GM23338 (cell line): ENCODE measurements at regions not wholly inside any gene's neighbourhood (a gene's known extent, or its start where the extent isn't known, plus 50 kb on each side); places are given as distances from the start of the nearest gene placed in this dataset.

Experiments used
- ATAC-seq: fragments of 200-7000 bp; cut with Tn5 transposase; 3 replicates; pipeline ENCODE4 v1.9.1; 2020
- DNase-seq: peaks from one replicate; pipeline ENCODE4 v3.0.0-alpha.2; 2015; ENCODE audit warnings: low spot score
- H2AFZ ChIP-seq: fragments of 200-600 bp; sonication (generic); 2 replicates; pipeline ENCODE4 v1.8.0; 2016; ENCODE audit warnings: antibody characterized with exemption, mild to moderate bottlenecking, moderate library complexity
- H3F3A ChIP-seq: fragments of 200-600 bp; sonication (generic); replicated peaks from 2 replicates; pipeline ENCODE4 v1.8.0; 2017; ENCODE audit warnings: antibody characterized with exemption, mixed run types, low read depth
- H3K27ac ChIP-seq: fragments of 200-600 bp; sonication (generic); 2 replicates; pipeline ENCODE4 v1.6.1; 2016; ENCODE audit warnings: low read depth
- H3K27me3 ChIP-seq: fragments of 200-600 bp; sonication (generic); 2 replicates; pipeline ENCODE4 v1.8.0; 2016; ENCODE audit warnings: mild to moderate bottlenecking, mixed run types, moderate library complexity; ENCODE audit not compliant: insufficient read depth
- H3K36me3 ChIP-seq: fragments of 200-600 bp; sonication (generic); 2 replicates; pipeline ENCODE4 v1.8.0; 2016; ENCODE audit warnings: mild to moderate bottlenecking; ENCODE audit not compliant: insufficient read depth
- H3K4me1 ChIP-seq: fragments of 200-600 bp; sonication (generic); 2 replicates; pipeline ENCODE4 v1.8.0; 2016; ENCODE audit warnings: mild to moderate bottlenecking, moderate library complexity; ENCODE audit not compliant: insufficient read depth
- H3K4me2 ChIP-seq: fragments of 200-600 bp; sonication (generic); 2 replicates; pipeline ENCODE4 v1.7.1; 2017; ENCODE audit warnings: mixed run types
- H3K4me3 ChIP-seq: fragments of 200-600 bp; sonication (generic); 2 replicates; pipeline ENCODE4 v1.6.1; 2016; ENCODE audit warnings: mixed run types
- H3K79me2 ChIP-seq: fragments of 200-600 bp; sonication (generic); replicated peaks from 2 replicates; pipeline ENCODE4 v1.8.0; 2017; ENCODE audit warnings: mild to moderate bottlenecking; ENCODE audit not compliant: insufficient read depth
- H3K9me2 ChIP-seq: fragments of 200-600 bp; sonication (generic); 2 replicates; pipeline ENCODE4 v1.8.0; 2017; ENCODE audit not compliant: insufficient read depth
- H4K20me1 ChIP-seq: fragments of 200-600 bp; sonication (generic); replicated peaks from 2 replicates; pipeline ENCODE4 v1.8.0; 2017; ENCODE audit warnings: mild to moderate bottlenecking; ENCODE audit not compliant: insufficient read depth
- H3K27ac Mint-ChIP-seq: 2 replicates; pipeline ENCODE4 v1.8.0; 2020; ENCODE audit warnings: inconsistent platforms, mild to moderate bottlenecking, moderate library complexity, mixed read lengths
- H3K27me3 Mint-ChIP-seq: 3 replicates; pipeline ENCODE4 v1.8.0; 2022; ENCODE audit warnings: low read depth, mild to moderate bottlenecking, moderate library complexity, mixed read lengths, inconsistent platforms; ENCODE audit not compliant: insufficient read depth, poor library complexity
- H3K36me3 Mint-ChIP-seq: 3 replicates; pipeline ENCODE4 v1.8.0; 2021; ENCODE audit warnings: low read depth, mild to moderate bottlenecking, inconsistent platforms, moderate library complexity, mixed read lengths
- H3K4me1 Mint-ChIP-seq: 3 replicates; pipeline ENCODE4 v1.8.0; 2020; ENCODE audit warnings: mild to moderate bottlenecking, inconsistent platforms, mixed read lengths
- H3K4me3 Mint-ChIP-seq: 3 replicates; pipeline ENCODE4 v1.8.0; 2021; ENCODE audit warnings: moderate library complexity, mild to moderate bottlenecking, inconsistent platforms, mixed read lengths
- H3K9me3 Mint-ChIP-seq: 3 replicates; pipeline ENCODE4 v1.8.0; 2020; ENCODE audit warnings: moderate library complexity, mild to moderate bottlenecking, inconsistent platforms, mixed read lengths
- CREB1 ChIP-seq: fragments of 250-450 bp; sonication (Bioruptor Pico); IDR thresholded peaks from 2 replicates; pipeline ENCODE4 v1.5.0; 2020; ENCODE audit warnings: low read depth, mild to moderate bottlenecking, moderate library complexity
- ETS1 ChIP-seq: IDR thresholded peaks from 2 replicates; pipeline ENCODE4 v1.6.1; 2016; ENCODE audit warnings: antibody characterized with exemption
- EZH2 ChIP-seq: fragments of 200-600 bp; sonication (generic); IDR thresholded peaks from one replicate; pipeline ENCODE4 v1.8.0; 2017; ENCODE audit warnings: antibody characterized with exemption, mild to moderate bottlenecking, low read depth; ENCODE audit not compliant: unreplicated experiment
- EZH2phosphoT487 ChIP-seq: fragments of 200-600 bp; sonication (generic); IDR thresholded peaks from one replicate; pipeline ENCODE4 v1.8.1; 2018; ENCODE audit warnings: antibody characterized with exemption; ENCODE audit not compliant: unreplicated experiment
- NANOG ChIP-seq: IDR thresholded peaks from 2 replicates; pipeline ENCODE4 v1.6.1; 2016; ENCODE audit warnings: antibody characterized with exemption, borderline replicate concordance
- POLR2AphosphoS5 ChIP-seq: IDR thresholded peaks from 2 replicates; pipeline ENCODE4 v1.6.1; 2016; ENCODE audit warnings: antibody characterized with exemption, low read depth
- STAT1 ChIP-seq: IDR thresholded peaks from one replicate; pipeline ENCODE4 v1.6.1; 2016; ENCODE audit warnings: antibody characterized with exemption; ENCODE audit not compliant: unreplicated experiment
- ZNF114 ChIP-seq: fragments of 250-450 bp; sonication (Bioruptor Pico); IDR thresholded peaks from 2 replicates; pipeline ENCODE4 v1.5.0; 2020; ENCODE audit warnings: mild to moderate bottlenecking, moderate library complexity
- ZNF331 ChIP-seq: fragments of 250-450 bp; sonication (Bioruptor Pico); IDR thresholded peaks from 2 replicates; pipeline ENCODE4 v1.5.0; 2020; ENCODE audit warnings: low read depth, mild to moderate bottlenecking, moderate library complexity
- ZNF462 ChIP-seq: fragments of 250-450 bp; sonication (Bioruptor Pico); IDR thresholded peaks from 2 replicates; pipeline ENCODE4 v1.5.0; 2020; ENCODE audit warnings: mild to moderate bottlenecking, moderate library complexity
- TF ChIP-seq, protein P1 (sequence below), 2 experiments: fragments of 200-600 bp in 1 of 2; sonication (generic) in 1 of 2; conservative IDR thresholded peaks; 2 replicates each; pipeline versions ENCODE4 v1.5.1 to v1.6.1; 2016 to 2017; ENCODE audit warnings: antibody characterized with exemption in 2 of 2, low read depth in 2 of 2, mild to moderate bottlenecking in 2 of 2, moderate library complexity in 1 of 2

DNA sequence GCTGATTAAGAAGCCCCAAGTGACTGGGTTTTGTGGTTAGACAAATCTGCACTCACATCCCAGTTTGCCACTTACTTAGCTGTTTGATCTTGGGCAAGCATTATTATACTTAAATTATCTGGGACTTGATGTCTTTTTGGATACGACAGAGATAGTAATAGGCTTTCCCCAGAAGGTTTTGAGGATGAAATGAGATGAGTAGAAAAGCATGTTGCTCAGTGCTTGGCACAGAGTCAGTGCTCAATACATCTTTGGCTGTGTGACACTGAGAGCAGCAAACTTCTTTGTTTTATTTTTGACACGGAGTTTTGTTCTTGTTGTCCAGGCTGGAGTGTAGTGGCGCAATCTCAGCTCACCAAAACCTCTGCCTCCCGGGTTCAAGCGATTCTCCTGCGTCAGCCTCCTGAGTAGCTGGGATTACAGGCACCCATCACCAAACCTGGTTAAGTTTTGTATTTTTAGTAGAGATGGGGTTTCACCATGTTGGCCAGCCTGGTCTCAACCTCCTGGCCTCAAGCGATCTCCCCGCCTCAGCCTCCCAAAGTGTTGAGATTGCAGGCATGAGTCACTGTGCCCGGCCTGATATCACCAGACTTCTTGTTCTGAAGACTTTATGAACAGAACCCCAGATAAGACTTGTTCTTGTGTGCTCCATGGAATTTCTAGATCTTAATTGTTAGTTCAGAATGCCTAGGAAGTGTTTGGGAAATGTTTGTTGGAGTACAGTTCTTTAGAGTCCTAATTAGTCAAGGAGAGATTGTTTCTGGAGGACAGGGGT, 521.2 kb downstream of the SLC4A3 start:
- H3K4me3 Mint-ChIP-seq = no peak overlapping the region
- H3K36me3 Mint-ChIP-seq = no peaks in the 10 kb centered on the region
- Histone ChIP-seq H3K4me1 (no peaks in the 10 kb centered on the region), H3K36me3 (no peaks in the 10 kb centered on the region), H3K9me2 (no peaks in the 10 kb centered on the region), H3K27me3 (no peaks in the 10 kb centered on the region), H2AFZ (no peak overlapping the region), H3F3A (no peaks in the 10 kb centered on the region), H4K20me1 (no peaks in the 10 kb centered on the region), H3K4me2 (no peak overlapping the region), H3K4me3 (no peak overlapping the region), H3K79me2 (no peaks in the 10 kb centered on the region), H3K27ac (no peak overlapping the region)
- no peak for ATAC-seq
- TF ChIP-seq, protein P1, sequence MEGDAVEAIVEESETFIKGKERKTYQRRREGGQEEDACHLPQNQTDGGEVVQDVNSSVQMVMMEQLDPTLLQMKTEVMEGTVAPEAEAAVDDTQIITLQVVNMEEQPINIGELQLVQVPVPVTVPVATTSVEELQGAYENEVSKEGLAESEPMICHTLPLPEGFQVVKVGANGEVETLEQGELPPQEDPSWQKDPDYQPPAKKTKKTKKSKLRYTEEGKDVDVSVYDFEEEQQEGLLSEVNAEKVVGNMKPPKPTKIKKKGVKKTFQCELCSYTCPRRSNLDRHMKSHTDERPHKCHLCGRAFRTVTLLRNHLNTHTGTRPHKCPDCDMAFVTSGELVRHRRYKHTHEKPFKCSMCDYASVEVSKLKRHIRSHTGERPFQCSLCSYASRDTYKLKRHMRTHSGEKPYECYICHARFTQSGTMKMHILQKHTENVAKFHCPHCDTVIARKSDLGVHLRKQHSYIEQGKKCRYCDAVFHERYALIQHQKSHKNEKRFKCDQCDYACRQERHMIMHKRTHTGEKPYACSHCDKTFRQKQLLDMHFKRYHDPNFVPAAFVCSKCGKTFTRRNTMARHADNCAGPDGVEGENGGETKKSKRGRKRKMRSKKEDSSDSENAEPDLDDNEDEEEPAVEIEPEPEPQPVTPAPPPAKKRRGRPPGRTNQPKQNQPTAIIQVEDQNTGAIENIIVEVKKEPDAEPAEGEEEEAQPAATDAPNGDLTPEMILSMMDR (conservative IDR thresholded peaks at IDR 0.05; ENCODE audit: low read depth in 2 of 2) = no peak
- TF ChIP-seq POLR2AphosphoS5 (no peak), EZH2 (no peak), NANOG (no peak), ETS1 (no peak), ZNF331 (CRISPR knock-in tag) (no peak), STAT1 (no peak), ZNF114 (no peak), EZH2phosphoT487 (no peak)
- DNase-seq = no peak
- no peaks in the 10 kb centered on the region for H3K4me1 Mint-ChIP-seq
- H3K27ac Mint-ChIP-seq = no peak overlapping the region
- no peaks in the 10 kb centered on the region for H3K27me3 Mint-ChIP-seq
- no peaks in the 10 kb centered on the region; the same call in 2 of the 3 replicates for H3K9me3 Mint-ChIP-seq

- no peak for ATAC-seq
- TF ChIP-seq ZNF331 (CRISPR knock-in tag) (no peak), ZNF462 (CRISPR knock-in tag) (no peak), CREB1 (CRISPR knock-in tag) (no peak), ETS1 (no peak), STAT1 (no peak), POLR2AphosphoS5 (no peak), EZH2phosphoT487 (no peak)
These were observed 523.9 kb downstream of the SLC4A3 start for GRCh38 chr2:220151341-220151740.

More at GRCh38 chr2:220151341-220151740, 523.9 kb downstream of the SLC4A3 start:
- Mint-ChIP-seq H3K27me3 (no peaks in the 10 kb centered on the region), H3K4me1 (no peaks in the 10 kb centered on the region), H3K36me3 (no peaks in the 10 kb centered on the region), H3K27ac (no peak overlapping the region), H3K9me3 (no peaks in the 10 kb centered on the region; the same call in 2 of the 3 replicates), H3K4me3 (no peak overlapping the region)
- Histone ChIP-seq H3K4me2 (no peak overlapping the region), H3K4me1 (no peaks in the 10 kb centered on the region), H2AFZ (no peak overlapping the region), H3K4me3 (no peak overlapping the region), H4K20me1 (no peaks in the 10 kb centered on the region), H3F3A (no peaks in the 10 kb centered on the region), H3K79me2 (no peaks in the 10 kb centered on the region), H3K27me3 (no peaks in the 10 kb centered on the region), H3K27ac (no peak overlapping the region), H3K36me3 (no peaks in the 10 kb centered on the region), H3K9me2 (no peaks in the 10 kb centered on the region)
- DNase-seq = no peak
